ENCODE measurements at regions not wholly inside any gene's neighbourhood (a gene's known extent, or its start where the extent isn't known, plus 50 kb on each side); places are given as distances from the start of the nearest gene placed in this dataset.
"Not testable (repeated sequence)": the region's sequence is repeated elsewhere in the genome, so short reads cannot be mapped to it uniquely, and the experiment has no call there.

DNA sequence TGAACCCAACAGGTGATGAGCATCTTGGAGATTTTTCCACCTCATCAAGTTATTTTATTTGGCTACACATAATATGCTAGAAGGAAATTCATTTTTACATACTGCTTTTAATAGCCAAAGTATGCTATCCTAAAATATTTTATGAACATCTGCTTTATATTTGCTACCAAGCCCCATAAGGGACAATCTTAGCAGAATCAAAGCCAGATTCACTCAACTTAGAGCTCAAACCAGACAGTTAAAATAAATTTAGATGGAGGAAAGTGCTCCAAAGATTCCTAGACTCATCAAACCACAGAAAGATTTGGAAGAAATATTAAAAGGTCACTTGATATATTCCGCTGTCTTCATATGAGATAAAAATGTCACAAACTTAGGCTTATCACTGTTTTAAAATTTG lies 637.1 kb upstream of the CCNG1 start:
- no peak for DNase-seq (ENCODE audit: low spot score)

DNA sequence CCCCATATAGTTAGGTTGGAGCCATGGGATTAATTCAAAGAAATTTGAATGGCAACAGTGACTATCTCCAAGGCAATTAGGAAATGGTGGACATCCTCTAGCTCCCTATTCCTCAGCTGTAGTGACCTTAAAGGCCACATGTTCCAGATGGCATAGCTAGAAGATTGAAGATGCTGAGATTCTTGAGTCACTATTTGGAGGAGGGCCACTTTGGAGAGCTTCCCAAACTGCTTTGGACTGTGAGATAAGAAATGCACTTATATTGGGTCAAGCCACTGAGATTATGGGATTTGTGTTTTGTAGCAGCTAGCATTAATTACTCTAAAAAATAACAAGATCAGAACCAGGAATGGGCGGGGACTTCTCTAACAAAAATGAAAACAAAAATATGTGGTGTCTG lies 636.2 kb upstream of the CCNG1 start:
- no peak for DNase-seq (ENCODE audit: low spot score)

DNA sequence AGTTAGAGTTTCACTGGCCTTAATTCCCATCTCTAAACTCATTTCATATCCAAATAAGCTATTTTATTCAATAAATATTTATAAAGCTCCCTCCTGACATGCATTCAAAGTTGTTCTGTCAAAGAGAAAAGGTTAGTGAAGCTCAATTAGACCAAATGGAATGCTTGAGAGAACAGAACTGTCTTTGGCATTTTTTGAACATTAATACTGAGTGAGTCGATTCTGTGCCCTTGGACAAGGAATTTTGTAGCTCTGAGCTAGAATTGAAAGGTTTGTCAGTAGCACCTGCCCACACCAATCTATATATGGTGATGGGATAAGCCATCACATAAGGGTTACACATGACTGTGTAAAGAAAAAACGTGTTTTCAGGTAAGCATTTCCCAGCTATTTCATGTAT lies 631.2 kb upstream of the CCNG1 start:
- DNase-seq (ENCODE audit: low spot score): no peak

DNA sequence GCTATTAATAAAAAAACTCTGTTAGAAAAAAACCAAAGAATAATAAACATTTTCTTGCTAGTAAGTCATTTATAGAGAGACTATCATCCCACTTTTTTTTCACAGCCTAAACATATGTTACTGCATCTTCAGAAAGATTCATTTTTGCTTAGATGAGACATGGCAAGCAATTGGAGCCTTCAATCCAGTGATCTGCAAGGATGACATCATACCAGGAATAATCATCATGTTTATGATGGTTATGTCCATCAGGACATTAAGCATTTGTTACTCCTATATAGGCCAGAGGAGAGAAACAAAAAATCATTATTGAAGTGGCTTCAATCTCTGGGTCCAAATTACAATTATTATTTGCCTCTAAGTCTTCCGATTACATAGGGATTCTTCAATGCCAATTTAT lies 626.3 kb upstream of the CCNG1 start:
- DNase-seq (ENCODE audit: low spot score): no peak

DNA sequence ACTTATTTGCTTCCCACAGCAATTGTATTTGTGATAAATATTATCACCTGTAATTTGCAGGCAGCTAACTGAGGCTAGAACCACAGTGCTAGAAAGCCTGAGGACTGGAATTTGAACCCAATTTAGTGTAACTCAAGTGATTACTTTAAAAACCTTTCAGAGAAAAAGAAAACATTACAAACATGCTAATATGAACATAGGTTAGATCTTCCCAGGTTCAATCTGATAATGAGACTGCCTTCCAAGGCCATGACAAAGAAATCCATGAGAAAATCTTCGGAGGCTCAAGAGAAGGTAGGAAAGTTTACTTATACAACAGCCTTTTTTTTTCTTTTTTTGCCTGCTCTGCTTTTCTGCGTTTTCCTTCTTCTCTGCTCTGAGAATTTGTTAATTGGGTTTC lies 620.6 kb upstream of the CCNG1 start:
- DNase-seq (ENCODE audit: low spot score): no peak

DNA sequence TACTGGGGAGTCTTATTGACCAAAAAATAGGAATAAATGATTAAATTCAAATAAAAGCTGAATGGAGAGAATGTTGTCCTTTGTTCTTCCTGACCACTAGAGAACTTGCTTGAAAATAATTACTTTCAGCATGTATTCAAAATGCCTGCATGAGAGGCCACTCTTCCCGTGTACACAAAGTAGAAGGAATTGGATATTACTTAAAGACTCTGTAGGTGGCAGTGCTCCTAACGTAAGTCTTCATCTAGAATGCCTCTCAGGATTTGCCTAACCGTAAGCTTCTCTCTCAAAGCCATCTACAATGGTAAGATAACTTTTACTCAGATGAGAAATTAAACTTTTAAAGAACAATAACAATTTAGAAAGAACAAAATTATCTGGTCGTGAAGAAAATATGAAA lies 620.0 kb upstream of the CCNG1 start:
- no peak for DNase-seq (ENCODE audit: low spot score)

DNA sequence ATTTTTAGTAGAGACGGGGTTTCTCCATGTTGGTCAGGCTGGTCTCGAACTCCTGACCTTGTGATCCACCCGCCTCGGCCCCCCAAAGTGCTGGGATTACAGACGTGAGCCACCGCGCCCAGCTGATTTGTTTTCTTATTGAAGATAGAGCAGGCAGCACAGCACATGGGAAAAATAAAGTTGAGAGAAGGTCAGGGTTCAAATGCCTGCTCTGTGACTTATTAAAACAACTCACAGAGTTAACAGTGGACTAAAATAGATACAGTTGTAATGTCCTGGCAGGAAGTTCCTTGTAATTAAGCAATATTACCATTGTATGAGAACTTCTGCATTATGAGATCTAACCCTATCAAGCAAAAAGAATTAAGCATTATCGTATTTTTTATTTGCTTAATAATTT lies 615.7 kb upstream of the CCNG1 start:
- DNase-seq (ENCODE audit: low spot score): not testable (repeated sequence)

DNA sequence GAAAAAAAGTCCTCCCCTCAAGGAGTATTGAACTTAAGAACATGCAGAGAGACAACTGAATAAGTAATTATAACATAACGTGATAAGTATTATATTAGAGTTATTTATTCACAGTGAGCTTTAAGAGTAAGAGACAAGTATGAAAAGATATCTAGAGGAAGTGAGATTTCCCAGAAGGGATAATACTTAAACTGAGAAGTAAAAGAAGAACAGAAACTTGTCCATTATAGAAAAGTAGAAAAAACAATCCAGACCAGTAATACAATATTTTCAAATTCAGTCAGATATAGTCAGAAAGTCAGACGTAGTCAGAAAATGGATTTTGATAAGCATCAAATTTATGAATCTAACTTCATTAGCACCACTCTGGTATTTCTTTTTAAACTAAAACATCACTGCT lies 613.0 kb upstream of the CCNG1 start:
- no peak for DNase-seq (ENCODE audit: low spot score)

DNA sequence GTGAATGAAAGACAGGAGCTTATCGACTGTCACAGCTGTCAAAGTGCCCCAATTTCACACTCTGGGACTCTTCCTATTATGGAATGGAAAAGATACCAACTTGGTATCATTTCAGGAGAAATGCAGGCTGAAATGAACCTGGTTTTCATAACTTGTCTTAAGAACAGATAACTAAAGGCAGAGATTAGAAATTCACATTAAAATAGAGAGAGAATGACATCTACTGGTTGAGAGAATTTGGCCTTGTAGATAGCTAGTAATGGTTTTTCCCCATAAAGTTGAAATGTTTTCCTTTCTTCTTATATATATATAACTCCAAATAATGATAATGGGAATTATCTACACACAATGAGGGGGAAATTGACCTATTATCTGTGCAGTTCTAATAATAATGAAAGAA lies 600.2 kb upstream of the CCNG1 start:
- DNase-seq (ENCODE audit: low spot score): no peak

DNA sequence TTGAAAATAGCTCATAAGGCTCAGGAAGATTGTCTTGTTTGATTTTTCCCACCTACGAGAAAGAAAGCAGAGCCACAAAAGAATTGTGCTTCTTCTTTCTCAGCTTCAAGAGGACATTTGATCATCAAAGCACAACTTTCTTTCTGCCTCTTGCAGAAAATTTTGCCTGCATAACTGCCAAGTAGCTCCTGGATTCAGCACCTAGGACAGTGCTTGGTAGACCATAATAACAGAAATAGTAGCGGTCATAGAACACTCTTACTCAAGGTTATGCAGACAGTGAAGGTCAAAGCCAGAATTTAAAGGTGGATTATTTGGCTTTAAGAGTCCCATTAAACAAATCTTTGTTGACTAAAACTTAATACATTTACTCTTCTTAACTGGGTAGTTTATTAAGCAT lies 594.7 kb upstream of the CCNG1 start:
- DNase-seq (ENCODE audit: low spot score): peak; percentile 7

DNA sequence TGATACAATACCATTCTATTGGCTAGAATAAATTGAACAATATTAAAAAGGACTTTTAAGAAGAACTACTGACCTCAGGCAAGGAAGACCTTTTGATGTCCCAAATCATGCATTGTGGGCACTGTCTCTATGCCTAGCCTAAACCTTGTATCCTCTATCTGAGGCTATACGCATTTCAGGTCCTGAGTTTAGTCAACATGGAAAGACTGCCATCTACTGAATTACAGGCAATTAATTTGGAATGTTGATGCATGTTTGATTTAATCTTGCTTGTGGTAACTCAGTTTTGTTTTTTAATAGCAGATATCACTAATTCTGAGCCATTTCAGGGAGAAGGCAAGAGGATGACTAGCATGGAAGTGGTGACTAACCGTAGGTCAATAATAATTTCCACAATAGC lies 585.3 kb upstream of the CCNG1 start:
- DNase-seq (ENCODE audit: low spot score): no peak

DNA sequence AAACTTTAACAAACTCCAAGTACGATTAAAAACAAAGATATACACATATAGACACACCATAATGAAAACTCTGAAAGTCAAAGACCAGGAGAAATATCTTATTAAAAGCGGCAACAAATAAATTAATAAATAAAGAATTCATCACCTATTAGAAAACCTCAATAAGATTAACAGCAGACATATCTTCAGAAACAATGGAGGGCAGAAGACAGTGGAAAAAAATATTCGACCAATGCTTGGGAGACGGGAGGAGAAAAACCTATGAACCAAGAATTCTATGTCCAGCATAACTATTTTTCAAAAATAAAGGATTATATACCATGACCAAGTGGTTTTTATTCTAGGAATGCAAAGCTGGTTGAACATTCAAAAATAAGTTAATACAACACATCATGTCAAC lies 578.6 kb upstream of the CCNG1 start:
- DNase-seq (ENCODE audit: low spot score): no peak

DNA sequence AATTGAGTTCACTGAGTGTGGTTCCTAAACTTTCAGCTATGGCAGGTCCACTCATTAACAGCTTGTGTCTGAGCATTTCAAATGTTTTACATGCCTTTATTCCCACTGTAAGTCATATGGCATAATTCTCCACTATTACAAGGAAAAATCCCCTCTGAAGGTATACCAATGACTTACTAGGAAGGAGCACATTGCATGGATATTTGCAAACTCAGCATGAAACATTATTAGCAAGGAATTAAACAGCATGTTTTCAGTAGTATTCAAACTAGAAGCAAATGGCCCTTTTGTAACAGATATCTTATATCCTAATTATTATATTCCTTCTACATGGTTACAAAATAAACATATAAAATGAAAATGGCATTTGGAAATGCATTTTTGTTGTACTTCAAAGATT lies 566.4 kb upstream of the CCNG1 start:
- no peak for DNase-seq (ENCODE audit: low spot score)

DNA sequence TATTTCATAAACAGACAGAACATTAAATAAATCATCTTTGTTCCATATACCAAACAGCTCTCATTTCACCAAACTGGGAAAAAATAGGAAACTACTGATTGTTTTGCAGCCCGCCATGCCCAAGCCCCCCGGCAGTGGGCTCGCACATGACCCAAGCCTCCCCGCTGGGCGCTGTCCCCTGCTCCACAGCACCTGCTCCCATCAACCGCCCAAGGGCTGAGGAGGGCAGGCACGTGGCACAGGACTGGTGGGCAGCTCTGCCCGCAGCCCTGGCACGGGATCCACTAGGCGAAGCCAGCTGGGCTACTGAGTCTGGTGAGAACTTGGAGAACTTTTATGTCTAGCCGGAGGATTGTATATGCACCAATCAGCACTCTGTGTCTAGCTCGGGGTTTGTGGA lies 554.8 kb upstream of the CCNG1 start:
- no peak for DNase-seq (ENCODE audit: low spot score)

DNA sequence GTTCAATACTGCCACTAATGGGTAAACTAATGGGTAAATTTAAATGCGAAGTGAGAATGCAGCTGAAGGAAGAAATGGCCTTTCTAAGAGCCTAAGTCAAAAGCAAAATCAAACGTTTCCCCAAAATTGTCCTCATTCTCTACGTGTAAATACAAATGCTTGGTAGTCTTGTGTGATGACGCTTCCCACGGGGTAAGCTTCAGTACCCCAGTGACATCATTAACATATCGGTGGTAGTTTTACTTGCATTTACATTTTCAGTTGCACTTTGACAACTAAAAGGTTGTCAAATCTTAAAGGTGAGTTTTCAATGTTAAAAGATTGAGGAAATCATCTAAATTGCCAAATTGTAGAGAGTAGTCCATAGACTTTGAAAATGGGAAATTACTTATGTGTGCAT lies 550.7 kb upstream of the CCNG1 start:
- DNase-seq (ENCODE audit: low spot score): no peak

DNA sequence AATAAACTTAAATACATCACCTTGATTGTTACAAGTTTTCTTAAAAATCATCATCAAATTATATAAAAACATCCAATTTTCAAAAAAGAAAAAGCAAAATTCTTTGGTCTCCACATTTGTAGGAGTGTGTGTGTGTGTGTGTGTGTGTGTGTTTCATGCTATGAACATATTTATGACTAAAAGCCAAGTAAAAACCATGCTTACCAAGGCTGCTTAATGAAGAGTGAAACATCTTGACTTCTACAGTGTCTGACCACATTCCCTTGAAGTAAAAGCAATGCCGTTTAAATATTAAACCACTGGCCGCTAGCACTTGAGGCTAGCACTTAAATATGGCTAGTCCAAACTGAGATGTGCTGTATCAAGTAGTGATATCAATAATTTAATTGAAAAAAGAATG lies 549.1 kb upstream of the CCNG1 start:
- DNase-seq (ENCODE audit: low spot score): no peak

DNA sequence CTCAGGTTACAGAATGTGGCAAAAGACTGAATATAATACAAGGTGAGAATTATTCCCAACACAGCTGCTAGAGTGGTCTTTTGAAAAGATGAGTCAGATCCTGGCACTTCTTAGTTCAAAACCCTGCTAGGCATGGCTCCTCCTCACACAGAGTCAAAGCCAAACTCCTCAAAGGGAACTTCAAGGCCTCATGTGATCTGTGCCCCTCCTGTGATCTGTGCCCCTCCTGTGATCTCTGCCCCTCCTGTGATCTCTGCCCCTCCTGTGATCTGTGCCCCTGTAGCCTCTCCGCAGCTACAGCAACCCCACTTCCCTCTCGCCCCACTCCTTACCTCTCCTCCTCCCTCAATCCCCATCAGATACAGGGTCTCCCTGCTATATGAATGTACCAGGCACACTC lies 525.5 kb upstream of the CCNG1 start:
- no peak for DNase-seq (ENCODE audit: low spot score)

DNA sequence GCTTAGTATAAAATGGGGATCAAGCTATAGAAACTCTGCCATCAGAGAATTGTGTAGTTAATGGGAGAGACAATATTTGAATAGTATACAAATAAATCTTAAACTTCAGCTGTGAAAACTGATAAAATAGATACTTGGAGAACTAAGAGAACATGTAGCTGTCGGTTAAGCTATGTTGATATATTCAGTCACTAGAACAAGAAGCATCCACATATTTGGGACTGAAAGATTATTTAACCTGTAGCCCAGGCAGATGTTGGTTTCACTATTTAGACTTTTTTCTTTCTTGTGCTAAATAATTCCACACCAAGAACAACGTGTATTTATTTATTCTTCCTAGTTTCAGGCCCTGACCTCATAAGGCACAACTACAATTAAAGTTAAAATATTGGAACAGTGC lies 521.0 kb upstream of the CCNG1 start:
- DNase-seq (ENCODE audit: low spot score): no peak

DNA sequence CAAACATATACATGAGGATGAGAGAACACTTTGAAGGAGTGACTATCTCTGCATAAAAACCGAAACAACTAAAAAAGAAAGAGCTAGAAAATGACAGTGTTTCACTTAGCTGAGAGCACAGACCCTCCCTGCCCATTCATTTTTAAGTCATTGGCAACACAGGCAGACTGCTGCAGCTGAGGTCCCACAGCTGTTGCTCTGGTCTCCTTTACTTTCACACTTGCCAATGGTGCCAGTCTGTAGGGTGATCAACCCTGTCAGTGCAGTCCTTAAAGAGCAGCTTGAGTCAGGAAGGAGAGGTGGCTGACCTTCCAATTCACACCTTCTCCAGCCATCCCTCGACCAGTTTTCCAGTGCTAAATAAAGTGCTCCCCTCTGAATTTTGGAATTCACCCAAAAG lies 508.3 kb upstream of the CCNG1 start:
- DNase-seq (ENCODE audit: low spot score): no peak

DNA sequence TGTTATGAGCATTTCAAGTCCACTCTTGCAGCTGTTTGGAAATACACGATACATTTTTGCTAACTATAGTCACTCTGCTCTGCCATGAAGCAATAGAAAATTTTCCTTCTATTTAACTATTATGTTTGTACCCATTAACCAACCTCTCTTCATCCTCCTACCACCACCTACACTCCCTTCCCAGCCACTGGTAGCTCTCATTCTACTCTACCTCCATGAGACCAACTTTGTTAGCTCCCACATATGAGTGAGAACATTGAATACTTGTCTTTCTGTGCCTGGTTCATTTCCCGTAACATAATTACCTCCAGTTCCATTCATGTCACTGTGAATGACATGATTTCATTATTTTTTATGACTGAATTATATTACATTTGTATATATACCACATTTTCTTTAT lies 505.9 kb upstream of the CCNG1 start:
- DNase-seq (ENCODE audit: low spot score): no peak

DNA sequence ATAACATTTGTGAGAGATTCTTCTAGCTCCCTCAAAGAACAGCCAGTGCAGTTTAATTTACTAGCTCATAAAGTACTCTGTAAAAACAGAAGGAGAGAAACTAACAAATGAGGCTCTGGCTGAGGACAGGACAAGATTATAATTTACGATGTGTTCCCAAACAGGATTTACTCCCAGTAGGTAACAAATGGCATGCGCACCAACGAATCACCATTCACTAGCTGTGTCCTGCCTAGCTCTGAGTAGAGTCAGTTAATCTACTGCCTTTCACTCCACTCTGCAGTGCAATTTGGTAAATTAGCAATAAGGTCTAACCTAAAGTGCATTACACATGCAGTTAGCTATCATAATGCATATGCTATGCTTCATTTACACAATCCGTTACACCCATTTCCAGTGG lies 497.4 kb upstream of the CCNG1 start:
- peak; percentile 7 for DNase-seq (ENCODE audit: low spot score)

DNA sequence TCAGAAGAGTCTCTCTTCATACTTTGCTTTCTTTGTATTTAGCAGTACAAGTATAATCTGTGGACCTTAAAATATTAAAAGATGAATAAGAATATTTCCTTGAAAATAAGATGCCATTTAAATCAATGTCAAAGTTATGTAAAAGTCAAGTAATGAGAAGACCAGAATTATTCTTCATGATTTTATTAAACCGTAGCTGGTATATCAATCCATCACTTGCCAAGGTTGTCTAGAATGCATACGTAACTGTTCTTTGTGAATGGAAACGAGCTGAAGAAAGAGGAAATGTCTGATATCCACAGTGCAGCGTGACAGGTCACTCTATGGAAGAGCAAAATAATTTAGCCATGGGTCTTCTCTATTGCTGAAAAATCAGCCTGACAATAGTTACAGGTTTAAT lies 488.7 kb upstream of the CCNG1 start:
- no peak for DNase-seq (ENCODE audit: low spot score)

DNA sequence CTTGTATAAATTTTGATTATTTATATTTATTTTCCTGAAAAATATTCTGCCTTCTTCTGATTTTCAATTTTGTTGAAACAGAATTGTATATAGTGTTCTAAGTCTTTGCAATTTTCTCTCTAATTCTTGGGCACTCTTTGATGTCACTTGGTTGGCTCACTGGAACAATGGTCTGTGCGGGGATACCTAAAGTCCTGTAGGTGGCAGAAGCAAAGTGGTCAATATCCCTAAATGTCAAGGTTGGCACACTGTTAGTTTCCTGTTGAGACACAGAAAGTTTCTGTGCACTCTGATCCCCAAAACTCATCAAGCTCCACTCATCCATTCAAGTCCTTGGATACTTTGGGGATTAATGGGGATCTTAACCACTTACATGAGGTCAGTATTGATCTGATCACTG lies 480.8 kb upstream of the CCNG1 start:
- DNase-seq (ENCODE audit: low spot score): no peak

DNA sequence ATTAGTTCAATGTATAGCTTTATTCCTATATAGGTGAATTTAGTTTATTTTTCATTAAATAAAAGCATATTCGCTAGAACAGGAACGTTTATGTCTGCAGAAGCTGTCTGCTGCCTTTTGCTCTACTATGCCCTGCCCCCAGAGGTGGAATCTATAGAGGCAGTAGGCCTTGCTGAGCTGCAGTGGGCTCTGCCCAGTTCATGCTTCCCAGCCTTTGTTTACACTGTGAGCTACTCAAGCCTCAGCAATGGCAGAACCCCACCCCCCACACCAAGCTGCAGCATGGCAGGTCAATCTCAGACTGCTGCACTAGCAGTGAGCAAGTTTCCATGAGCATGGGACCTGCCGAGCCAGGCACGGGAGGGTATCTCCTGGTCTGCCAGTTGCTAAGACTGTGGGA lies 473.3 kb upstream of the CCNG1 start:
- DNase-seq (ENCODE audit: low spot score): not testable (repeated sequence)

DNA sequence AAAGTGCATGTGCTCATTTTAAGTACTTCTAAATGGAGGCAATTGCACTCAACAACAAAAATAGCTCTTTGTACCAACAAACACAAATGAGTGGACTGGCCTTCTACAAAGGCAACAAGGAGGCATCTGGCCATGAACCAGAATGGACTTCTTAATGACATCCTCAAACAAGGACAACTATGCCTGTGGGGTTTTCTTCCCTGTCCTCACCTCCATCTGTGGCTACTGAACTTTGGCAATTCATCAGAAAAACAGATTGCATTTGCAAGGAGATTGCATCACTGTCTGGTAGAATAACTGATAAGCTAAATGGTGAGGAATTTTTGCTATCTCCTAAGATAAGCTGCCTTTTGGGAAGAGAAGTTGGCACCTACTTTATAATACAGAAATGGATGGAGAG lies 447.3 kb upstream of the CCNG1 start:
- DNase-seq (ENCODE audit: low spot score): no peak
